ENCODE measurements at regions not wholly inside any gene's neighbourhood (a gene's known extent, or its start where the extent isn't known, plus 50 kb on each side); places are given as distances from the start of the nearest gene placed in this dataset.

DNA sequence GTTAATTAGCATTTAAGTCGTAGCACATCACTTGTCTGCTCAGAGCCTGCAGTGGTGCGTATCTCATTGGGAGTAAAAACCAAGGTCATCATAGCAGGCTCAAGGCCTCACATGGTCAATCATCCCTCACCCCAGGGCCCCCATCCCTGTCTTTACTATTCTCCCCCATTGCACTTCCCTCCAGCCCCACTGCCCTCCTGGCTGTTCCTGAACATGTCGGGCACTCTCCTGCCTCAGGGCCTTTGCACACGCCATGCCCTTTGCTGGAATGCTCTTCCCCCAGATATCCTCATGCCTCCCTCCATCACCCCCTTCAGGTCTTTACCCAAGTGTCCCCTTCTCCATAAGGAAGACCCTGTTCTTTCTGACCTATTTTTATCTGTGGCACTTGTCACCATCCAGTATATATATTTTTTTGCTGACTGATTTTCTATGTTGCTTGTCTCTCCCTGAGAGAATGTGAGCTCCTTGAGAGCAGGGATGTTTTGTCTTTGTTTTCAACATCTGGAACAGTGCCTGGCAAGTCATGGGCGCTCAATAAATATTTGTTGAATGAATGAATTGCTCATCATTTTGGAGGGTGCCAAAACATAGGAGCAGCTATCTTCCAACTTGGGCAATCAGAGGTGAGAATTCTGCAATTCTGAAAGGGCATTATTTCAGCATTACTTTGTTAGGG is 74.1 kb upstream of the POU3F1 start (continued):
- TF ChIP-seq CREB5 (CRISPR knock-in tag; IDR thresholded peaks at IDR 0.05; ENCODE audit: low read depth) (no peak), OSR1 (CRISPR knock-in tag; IDR thresholded peaks at IDR 0.05) (no peak), SNAI2 (CRISPR knock-in tag; IDR thresholded peaks at IDR 0.05) (no peak), CSDC2 (CRISPR knock-in tag; IDR thresholded peaks at IDR 0.05) (no peak), ISL1 (CRISPR knock-in tag; IDR thresholded peaks at IDR 0.05) (no peak), BACH2 (CRISPR knock-in tag; IDR thresholded peaks at IDR 0.05; ENCODE audit: borderline replicate concordance) (no peak), ZFP3 (CRISPR knock-in tag; IDR thresholded peaks at IDR 0.05) (no peak), ZNF70 (CRISPR knock-in tag; IDR thresholded peaks at IDR 0.05) (no peak), ZNF565 (CRISPR knock-in tag; conservative IDR thresholded peaks at IDR 0.05; ENCODE audit: low read depth) (no peak), ARNTL (CRISPR knock-in tag; IDR thresholded peaks at IDR 0.05; ENCODE audit: borderline replicate concordance, low read depth) (no peak), ZNF8 (CRISPR knock-in tag; IDR thresholded peaks at IDR 0.05) (no peak), TCF4 (CRISPR knock-in tag; IDR thresholded peaks at IDR 0.05; ENCODE audit: borderline replicate concordance) (no peak), PATZ1 (CRISPR knock-in tag; IDR thresholded peaks at IDR 0.05; ENCODE audit: borderline replicate concordance) (no peak), TOX (CRISPR knock-in tag; IDR thresholded peaks at IDR 0.05; ENCODE audit: borderline replicate concordance) (no peak)

DNA sequence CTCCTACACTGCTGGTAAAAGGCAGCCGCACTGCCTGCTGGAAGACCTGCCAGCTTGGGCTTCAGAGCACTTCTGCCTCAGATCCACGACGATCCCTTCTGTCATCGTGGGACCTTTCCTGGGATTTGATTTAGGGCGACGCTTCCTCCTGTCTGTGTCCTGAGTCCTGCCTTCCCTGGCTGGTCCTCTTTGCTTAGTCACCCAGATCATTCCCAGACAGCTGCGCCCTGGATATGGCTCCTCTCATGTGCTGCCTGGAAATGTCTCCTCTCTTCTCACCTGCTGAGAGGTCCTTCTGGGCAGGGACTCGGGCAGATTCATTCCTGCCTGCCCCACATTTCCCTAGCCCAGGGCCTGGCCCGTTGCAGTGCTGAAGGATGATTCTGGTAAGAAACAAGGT is 72.4 kb upstream of the POU3F1 start:
- TF ChIP-seq GLIS3 (CRISPR knock-in tag; IDR thresholded peaks at IDR 0.05) (no peak), ZC3H10 (CRISPR knock-in tag; IDR thresholded peaks at IDR 0.05) (no peak), ZFP30 (CRISPR knock-in tag; IDR thresholded peaks at IDR 0.05) (no peak), ZNF70 (CRISPR knock-in tag; IDR thresholded peaks at IDR 0.05) (no peak), TOX (CRISPR knock-in tag; IDR thresholded peaks at IDR 0.05; ENCODE audit: borderline replicate concordance) (no peak), SNAI2 (CRISPR knock-in tag; IDR thresholded peaks at IDR 0.05) (no peak), CREB5 (CRISPR knock-in tag; IDR thresholded peaks at IDR 0.05; ENCODE audit: low read depth) (no peak), TCF4 (CRISPR knock-in tag; IDR thresholded peaks at IDR 0.05; ENCODE audit: borderline replicate concordance) (no peak), ZFP3 (CRISPR knock-in tag; IDR thresholded peaks at IDR 0.05) (no peak), OSR1 (CRISPR knock-in tag; IDR thresholded peaks at IDR 0.05) (no peak), RARB (CRISPR knock-in tag; IDR thresholded peaks at IDR 0.05) (no peak), ESRRG (CRISPR knock-in tag; IDR thresholded peaks at IDR 0.05) (no peak), ARNTL (CRISPR knock-in tag; IDR thresholded peaks at IDR 0.05; ENCODE audit: borderline replicate concordance, low read depth) (no peak), PATZ1 (CRISPR knock-in tag; IDR thresholded peaks at IDR 0.05; ENCODE audit: borderline replicate concordance) (no peak), PPARA (CRISPR knock-in tag; IDR thresholded peaks at IDR 0.05; ENCODE audit: borderline replicate concordance) (no peak), ZNF8 (CRISPR knock-in tag; IDR thresholded peaks at IDR 0.05) (no peak), CSDC2 (CRISPR knock-in tag; IDR thresholded peaks at IDR 0.05) (no peak)
- TF ChIP-seq, protein P1, sequence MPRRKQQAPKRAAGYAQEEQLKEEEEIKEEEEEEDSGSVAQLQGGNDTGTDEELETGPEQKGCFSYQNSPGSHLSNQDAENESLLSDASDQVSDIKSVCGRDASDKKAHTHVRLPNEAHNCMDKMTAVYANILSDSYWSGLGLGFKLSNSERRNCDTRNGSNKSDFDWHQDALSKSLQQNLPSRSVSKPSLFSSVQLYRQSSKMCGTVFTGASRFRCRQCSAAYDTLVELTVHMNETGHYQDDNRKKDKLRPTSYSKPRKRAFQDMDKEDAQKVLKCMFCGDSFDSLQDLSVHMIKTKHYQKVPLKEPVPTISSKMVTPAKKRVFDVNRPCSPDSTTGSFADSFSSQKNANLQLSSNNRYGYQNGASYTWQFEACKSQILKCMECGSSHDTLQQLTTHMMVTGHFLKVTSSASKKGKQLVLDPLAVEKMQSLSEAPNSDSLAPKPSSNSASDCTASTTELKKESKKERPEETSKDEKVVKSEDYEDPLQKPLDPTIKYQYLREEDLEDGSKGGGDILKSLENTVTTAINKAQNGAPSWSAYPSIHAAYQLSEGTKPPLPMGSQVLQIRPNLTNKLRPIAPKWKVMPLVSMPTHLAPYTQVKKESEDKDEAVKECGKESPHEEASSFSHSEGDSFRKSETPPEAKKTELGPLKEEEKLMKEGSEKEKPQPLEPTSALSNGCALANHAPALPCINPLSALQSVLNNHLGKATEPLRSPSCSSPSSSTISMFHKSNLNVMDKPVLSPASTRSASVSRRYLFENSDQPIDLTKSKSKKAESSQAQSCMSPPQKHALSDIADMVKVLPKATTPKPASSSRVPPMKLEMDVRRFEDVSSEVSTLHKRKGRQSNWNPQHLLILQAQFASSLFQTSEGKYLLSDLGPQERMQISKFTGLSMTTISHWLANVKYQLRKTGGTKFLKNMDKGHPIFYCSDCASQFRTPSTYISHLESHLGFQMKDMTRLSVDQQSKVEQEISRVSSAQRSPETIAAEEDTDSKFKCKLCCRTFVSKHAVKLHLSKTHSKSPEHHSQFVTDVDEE (CRISPR knock-in tag; IDR thresholded peaks at IDR 0.05) = no peak
- TF ChIP-seq, protein P2, sequence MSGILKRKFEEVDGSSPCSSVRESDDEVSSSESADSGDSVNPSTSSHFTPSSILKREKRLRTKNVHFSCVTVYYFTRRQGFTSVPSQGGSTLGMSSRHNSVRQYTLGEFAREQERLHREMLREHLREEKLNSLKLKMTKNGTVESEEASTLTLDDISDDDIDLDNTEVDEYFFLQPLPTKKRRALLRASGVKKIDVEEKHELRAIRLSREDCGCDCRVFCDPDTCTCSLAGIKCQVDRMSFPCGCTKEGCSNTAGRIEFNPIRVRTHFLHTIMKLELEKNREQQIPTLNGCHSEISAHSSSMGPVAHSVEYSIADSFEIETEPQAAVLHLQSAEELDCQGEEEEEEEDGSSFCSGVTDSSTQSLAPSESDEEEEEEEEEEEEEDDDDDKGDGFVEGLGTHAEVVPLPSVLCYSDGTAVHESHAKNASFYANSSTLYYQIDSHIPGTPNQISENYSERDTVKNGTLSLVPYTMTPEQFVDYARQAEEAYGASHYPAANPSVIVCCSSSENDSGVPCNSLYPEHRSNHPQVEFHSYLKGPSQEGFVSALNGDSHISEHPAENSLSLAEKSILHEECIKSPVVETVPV (CRISPR knock-in tag; IDR thresholded peaks at IDR 0.05) = no peak
- TF ChIP-seq, protein P3, sequence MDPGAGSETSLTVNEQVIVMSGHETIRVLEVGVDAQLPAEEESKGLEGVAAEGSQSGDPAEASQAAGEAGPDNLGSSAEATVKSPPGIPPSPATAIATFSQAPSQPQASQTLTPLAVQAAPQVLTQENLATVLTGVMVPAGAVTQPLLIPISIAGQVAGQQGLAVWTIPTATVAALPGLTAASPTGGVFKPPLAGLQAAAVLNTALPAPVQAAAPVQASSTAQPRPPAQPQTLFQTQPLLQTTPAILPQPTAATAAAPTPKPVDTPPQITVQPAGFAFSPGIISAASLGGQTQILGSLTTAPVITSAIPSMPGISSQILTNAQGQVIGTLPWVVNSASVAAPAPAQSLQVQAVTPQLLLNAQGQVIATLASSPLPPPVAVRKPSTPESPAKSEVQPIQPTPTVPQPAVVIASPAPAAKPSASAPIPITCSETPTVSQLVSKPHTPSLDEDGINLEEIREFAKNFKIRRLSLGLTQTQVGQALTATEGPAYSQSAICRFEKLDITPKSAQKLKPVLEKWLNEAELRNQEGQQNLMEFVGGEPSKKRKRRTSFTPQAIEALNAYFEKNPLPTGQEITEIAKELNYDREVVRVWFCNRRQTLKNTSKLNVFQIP (CRISPR knock-in tag; IDR thresholded peaks at IDR 0.05; ENCODE audit: borderline replicate concordance, low read depth) = no peak
- ATAC-seq = no peak

Data from SK-N-SH treated with all-trans-retinoic acid at 6 μM for 48 hours (cell line).